ENCODE measurements at regions not wholly inside any gene's neighbourhood (a gene's known extent, or its start where the extent isn't known, plus 50 kb on each side); places are given as distances from the start of the nearest gene placed in this dataset.
"Not testable (repeated sequence)": the region's sequence is repeated elsewhere in the genome, so short reads cannot be mapped to it uniquely, and the experiment has no call there.

DNA sequence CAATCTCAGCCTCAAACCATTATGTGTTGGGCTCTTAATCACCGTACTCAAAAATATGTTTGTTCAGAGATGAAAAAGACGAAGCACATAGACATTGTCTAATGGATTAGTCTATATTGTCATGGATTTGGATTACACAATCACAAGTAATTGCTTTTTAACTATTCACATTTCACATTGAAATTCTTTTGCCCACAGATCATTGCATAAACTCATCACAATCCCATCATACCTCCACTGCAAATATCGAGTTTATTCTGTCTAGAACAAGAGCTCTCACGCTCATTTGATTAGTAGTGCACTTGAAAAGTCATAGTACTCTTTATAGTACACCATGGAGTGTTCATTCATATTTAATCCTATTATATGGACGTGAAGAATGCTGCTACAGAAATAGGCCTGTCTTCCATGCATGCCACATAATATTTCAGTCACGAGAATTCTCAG, 97.9 kb upstream of the SOX11 start:
- DNase-seq = no peak

DNA sequence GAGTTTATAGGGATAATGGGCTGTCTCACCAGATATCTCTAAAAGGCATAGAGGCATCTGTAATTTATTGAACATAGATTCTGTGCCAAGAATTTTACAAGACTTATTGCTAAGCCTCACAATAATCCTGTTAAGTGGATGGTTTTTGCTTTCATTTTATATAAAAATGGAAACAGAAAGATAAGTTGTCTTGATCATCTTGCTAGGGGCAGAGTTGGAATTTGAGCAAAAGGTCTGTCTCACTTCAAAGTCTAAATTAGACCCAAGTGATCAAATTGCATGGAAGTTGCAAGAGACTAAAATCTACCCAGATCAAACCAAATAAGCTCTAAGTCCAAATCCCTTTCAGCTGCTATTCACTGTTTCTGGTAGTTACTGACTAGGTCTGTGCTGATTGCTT, 95.3 kb upstream of the SOX11 start:
- no peak for DNase-seq

DNA sequence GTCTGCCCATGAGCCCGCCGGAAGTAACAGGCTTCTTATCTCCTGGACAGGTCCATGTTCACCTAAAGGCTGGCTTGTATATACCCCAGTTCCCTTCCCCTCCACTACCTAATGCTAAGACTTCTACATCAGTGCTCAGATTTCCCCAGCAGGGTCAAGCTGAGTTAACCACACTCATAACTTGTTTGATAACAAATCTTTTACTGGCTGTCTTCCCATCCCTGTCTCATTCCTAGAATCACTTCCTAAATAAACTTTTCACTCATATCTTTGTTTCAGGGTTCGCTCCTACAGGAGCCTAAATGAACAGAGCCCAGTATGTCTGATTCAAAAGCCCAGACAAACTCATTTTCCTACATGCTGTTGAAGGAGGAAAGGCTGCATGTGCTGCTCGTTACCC, 94.0 kb upstream of the SOX11 start:
- DNase-seq = no peak

DNA sequence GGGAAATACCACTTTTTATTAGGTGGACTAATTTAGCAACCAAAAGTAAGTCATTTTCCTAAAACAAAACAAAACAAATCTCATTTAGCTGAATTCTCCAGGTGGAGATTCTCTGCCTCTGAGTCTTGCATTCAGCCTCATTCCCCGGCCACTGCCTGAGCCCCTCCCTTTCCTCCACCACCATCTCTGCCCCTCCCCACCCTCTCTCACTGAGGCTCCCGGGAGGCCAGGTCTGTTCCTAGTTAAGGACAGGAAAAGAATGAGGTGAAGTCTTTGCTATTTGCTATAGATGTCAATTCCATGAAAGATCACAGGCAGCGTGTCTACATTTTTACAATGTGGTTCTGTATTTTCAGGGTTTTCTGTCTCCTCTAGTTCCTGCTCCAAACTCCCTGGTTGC, 83.0 kb upstream of the SOX11 start:
- DNase-seq = no peak

DNA sequence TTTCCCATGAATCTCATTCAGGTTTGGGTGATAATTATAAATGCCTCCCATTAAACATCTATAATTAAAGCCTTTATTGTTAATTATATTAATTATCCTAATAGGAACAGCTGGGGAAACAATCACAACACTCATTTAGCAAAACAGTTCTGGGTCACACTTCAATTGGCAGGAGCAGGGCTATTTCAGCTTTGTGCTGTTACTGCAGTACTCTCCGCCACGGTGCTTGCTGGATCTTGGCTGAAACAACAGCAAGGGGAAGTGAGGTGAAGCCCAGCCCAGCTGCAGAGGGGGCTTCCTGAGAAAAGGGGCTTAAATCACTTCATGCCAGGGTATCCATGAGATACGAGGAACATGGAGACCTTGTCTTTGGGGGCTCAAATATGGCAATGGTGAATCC, 79.5 kb upstream of the SOX11 start:
- DNase-seq = no peak

DNA sequence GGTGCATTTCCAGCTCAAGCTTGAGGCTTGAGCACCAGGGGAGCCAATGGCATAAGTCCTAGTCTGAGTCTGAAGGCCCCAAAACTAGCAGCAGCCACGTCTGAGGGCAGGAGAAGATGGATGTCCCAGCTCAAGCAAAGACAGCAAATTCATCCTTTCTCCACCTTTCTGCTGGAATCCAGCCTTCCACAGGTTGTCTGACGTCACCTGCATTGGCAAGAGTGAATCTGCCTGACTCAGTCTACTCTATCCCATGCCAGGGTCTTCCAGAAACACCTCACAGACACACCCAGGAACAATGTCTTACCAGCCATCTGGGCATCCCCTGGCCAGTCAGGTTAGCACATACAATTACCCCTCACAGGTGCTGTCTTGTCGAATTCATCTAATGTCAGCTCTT, 76.2 kb upstream of the SOX11 start:
- DNase-seq = no peak

DNA sequence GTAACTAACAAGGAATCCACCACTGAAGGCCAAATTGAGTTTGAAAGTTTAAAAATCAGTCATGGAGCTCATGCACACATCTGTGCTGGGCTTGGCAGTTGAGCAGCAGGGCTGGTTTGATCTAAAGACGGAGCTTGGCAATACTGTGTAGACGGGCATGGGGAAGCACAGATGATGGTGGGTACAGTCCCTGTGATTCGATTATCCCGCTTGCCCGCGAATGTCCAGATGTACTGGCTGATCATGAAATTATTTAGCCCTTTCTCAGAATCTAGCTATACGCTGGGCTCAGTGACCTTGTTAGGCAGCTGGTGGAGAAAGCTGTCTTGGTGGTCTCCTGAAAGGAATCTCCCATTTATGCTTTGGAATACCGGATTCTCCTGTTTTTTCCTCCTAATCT, 74.8 kb upstream of the SOX11 start:
- no peak for DNase-seq

DNA sequence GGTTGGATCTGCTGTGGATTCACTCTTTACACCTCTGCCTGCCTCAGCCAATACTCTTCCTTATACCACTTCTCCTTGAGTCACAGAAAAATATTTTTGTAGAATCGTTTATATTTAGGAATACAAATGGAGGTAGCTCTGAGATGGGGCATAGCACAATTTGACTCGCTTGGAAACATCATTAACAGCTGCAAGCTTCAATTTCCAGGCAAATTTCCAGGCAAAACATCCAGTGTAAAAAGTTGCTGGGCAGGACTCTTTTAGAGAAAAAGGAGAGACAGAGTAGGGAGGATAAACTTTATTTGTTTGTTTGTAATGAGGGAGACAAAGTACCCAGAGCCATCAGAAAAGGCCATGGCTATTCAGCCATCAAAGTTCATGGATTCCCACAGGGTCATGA, 74.4 kb upstream of the SOX11 start:
- DNase-seq = no peak

DNA sequence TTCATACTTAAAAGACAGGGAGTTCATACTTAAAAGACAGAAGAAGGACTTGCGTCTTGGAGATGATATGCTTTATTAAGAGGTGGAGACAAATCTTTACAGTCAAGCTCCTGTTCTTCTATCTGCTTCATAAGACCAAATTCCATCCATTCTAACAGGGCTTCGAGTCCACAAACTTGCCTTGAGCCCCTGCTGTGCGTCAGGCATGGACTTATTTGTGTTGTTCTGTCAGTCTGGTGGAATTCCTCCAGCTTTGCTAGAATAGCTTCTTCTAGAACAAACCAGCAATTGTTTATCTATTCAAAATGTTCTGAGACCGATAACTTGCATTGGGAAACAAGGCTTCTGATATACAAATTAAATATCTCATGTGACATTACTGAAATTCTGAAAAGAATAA, 73.9 kb upstream of the SOX11 start:
- no peak for DNase-seq

DNA sequence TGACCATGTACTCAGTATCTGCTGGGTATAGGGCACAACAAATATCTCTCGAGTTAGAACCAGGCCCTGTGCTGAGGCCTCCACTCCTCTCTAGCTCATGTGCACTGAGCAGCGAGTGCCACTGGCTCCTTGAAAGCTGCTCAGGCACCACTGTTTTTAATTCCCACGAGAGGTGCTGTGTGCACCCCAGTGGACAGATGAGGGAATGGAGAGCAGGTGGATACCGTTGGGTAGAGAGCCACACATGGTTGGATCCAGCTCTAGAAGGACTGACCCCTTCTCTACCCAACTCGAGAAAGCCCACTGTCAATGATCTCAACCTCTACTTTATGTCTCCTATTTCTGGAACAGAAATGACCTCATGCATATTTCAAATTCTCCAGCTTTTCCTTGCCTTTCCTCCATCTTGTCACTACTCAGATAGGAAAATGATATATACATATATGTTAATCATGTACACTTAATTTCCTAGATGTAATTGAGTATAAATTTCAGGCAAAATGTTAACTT, 66.6 kb upstream of the SOX11 start:
- DNase-seq = peak; percentile 21

DNA sequence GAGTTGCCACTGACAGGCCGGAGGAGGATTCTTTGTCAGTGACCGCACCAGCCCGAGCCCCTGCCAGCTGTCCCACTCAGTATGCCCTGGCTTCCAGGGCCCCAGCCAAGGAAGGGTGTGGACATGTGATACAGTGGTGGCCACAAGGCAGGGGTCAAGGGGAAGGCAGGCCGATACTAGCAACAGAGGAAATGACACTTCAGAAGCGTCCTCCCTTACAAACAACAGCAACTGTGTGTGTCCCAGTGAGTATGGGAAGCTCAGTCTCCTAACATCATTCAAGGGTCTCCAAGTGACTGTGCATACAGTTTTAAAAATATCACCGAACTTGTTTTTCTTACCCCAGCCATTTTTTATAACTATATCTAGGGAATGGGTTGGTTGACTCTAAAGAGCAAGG, 63.7 kb upstream of the SOX11 start:
- not testable (repeated sequence) for DNase-seq

DNA sequence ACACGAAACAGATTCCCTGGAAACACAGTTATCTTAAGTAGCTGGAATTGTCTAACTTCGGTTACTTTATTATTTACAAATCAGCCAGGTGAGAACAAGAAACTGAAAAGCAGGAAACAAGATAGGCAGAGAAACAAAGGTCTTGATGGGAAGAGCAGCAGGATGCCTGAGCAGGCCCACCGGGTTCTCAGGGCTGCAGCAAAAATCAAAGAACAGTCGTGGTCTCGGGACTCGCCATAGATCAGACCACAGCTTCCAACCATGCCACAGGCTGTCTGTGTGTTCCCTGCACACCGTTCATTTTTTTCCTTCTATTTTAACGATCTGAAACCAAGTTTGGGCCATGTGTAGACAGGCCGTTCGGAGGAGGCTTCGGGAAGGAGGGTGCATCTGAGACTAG, 62.7 kb upstream of the SOX11 start:
- DNase-seq = not testable (repeated sequence)

DNA sequence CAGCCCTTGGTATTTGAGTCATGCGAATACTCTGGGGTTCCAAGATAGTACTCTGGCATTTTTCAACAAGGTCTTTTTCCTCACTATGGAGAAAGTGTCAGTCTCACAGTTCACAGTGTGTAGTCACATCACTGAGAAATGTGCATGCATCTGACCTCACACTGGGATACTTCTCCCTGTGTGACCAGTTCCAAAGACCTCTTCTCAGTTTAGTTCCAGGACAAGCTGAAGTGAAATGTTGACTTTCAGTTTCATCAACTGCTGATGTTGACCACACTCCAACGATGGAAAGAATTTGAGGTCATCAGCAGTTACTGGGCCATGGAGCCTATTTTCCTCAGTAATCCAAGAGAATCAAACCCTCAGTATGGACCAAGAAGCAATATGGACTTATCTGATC, 55.1 kb upstream of the SOX11 start:
- DNase-seq = not testable (repeated sequence)

All from DMS53 (cell line).